ENCODE measurements at regions not wholly inside any gene's neighbourhood (a gene's known extent, or its start where the extent isn't known, plus 50 kb on each side); places are given as distances from the start of the nearest gene placed in this dataset.

- H3K4me1 ChIP-seq (ENCODE audit: control insufficient read depth, extremely low read depth, insufficient read depth, low read length) = no peaks in the 10 kb centered on the region
- H3K4me2 ChIP-seq (ENCODE audit: extremely low read depth, insufficient read depth, low read length) = no peak overlapping the region
- no peaks in the 10 kb centered on the region for H3K27me3 ChIP-seq (ENCODE audit: control insufficient read depth, insufficient read depth, low read length)
- H3K4me3 ChIP-seq (replicated peaks in 1 of 4; ENCODE audit: control extremely low read depth in 1 of 4, insufficient read depth in 1 of 4, low read depth in 3 of 4, low read length in 4 of 4) = no peak overlapping the region
- no peak overlapping the region for H3K9ac ChIP-seq (ENCODE audit: insufficient read depth, low read length)
- H4K20me1 ChIP-seq (ENCODE audit: control insufficient read depth, extremely low read depth, insufficient read depth, low read length) = no peaks in the 10 kb centered on the region
- no peak overlapping the region for H3K27ac ChIP-seq (ENCODE audit: insufficient read depth, low read length)
- H3K36me3 ChIP-seq (ENCODE audit: control insufficient read depth, insufficient read depth, low read length) = no peaks in the 10 kb centered on the region
- H3K79me2 ChIP-seq (ENCODE audit: control insufficient read depth, insufficient read depth, low read length) = no peaks in the 10 kb centered on the region
- TF ChIP-seq EZH2 (IDR thresholded peaks at IDR 0.05; ENCODE audit: low read length, missing control alignments) = no peak
- TF ChIP-seq, protein P1, sequence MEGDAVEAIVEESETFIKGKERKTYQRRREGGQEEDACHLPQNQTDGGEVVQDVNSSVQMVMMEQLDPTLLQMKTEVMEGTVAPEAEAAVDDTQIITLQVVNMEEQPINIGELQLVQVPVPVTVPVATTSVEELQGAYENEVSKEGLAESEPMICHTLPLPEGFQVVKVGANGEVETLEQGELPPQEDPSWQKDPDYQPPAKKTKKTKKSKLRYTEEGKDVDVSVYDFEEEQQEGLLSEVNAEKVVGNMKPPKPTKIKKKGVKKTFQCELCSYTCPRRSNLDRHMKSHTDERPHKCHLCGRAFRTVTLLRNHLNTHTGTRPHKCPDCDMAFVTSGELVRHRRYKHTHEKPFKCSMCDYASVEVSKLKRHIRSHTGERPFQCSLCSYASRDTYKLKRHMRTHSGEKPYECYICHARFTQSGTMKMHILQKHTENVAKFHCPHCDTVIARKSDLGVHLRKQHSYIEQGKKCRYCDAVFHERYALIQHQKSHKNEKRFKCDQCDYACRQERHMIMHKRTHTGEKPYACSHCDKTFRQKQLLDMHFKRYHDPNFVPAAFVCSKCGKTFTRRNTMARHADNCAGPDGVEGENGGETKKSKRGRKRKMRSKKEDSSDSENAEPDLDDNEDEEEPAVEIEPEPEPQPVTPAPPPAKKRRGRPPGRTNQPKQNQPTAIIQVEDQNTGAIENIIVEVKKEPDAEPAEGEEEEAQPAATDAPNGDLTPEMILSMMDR (conservative IDR thresholded peaks at IDR 0.05 in 1 of 2, IDR thresholded peaks at IDR 0.05 in 1 of 2; ENCODE audit: low read depth in 1 of 2, low read length in 2 of 2) = no peak
- no peak overlapping the region for H2AFZ ChIP-seq (ENCODE audit: low read length)
- no peaks in the 10 kb centered on the region for H3K9me3 ChIP-seq (ENCODE audit: control insufficient read depth, insufficient read depth, low read depth, low read length)
- DNase-seq (ENCODE audit: low read depth in 2 of 2) = no peak
Measured at GRCh38 chr3:87733671-87734367, 325.0 kb downstream of the CGGBP1 start.

DNA sequence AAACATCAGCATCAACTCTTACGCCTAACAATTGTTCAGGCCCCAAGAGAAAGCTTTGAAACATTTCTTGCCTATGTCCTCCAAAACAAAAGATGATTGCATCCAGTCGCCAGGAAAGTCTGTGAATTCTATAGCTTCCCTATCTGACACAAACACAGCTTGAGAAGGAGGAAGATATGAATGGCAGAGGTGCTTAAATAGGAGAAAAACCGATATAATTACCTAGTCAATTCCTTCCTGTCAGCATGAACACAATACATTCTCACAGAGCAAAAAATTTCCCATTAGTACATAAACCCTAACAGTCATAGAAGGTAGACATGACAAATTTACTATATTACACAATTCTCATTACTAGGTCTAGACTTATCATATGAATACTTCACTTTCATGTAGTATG, 326.5 kb downstream of the CGGBP1 start:
- H3K9me3 ChIP-seq (ENCODE audit: control insufficient read depth, insufficient read depth, low read depth, low read length) = no peaks in the 10 kb centered on the region
- no peak overlapping the region for H3K4me2 ChIP-seq (ENCODE audit: extremely low read depth, insufficient read depth, low read length)
- TF ChIP-seq, protein P1 (conservative IDR thresholded peaks at IDR 0.05 in 1 of 2, IDR thresholded peaks at IDR 0.05 in 1 of 2; ENCODE audit: low read depth in 1 of 2, low read length in 2 of 2) = no peak
- TF ChIP-seq EZH2 (IDR thresholded peaks at IDR 0.05; ENCODE audit: low read length, missing control alignments) = no peak
- H2AFZ ChIP-seq (ENCODE audit: low read length) = no peak overlapping the region
- H3K27ac ChIP-seq (ENCODE audit: insufficient read depth, low read length) = no peak overlapping the region
- no peaks in the 10 kb centered on the region for H3K36me3 ChIP-seq (ENCODE audit: control insufficient read depth, insufficient read depth, low read length)
- H3K27me3 ChIP-seq (ENCODE audit: control insufficient read depth, insufficient read depth, low read length) = no peaks in the 10 kb centered on the region
- H3K9ac ChIP-seq (ENCODE audit: insufficient read depth, low read length) = no peak overlapping the region
- DNase-seq (ENCODE audit: low read depth in 2 of 2) = no peak
- no peaks in the 10 kb centered on the region for H3K4me1 ChIP-seq (ENCODE audit: control insufficient read depth, extremely low read depth, insufficient read depth, low read length)
- H3K79me2 ChIP-seq (ENCODE audit: control insufficient read depth, insufficient read depth, low read length) = no peaks in the 10 kb centered on the region
- H4K20me1 ChIP-seq (ENCODE audit: control insufficient read depth, extremely low read depth, insufficient read depth, low read length) = no peaks in the 10 kb centered on the region
- no peak overlapping the region for H3K4me3 ChIP-seq (replicated peaks in 1 of 4; ENCODE audit: control extremely low read depth in 1 of 4, insufficient read depth in 1 of 4, low read depth in 3 of 4, low read length in 4 of 4)

DNA sequence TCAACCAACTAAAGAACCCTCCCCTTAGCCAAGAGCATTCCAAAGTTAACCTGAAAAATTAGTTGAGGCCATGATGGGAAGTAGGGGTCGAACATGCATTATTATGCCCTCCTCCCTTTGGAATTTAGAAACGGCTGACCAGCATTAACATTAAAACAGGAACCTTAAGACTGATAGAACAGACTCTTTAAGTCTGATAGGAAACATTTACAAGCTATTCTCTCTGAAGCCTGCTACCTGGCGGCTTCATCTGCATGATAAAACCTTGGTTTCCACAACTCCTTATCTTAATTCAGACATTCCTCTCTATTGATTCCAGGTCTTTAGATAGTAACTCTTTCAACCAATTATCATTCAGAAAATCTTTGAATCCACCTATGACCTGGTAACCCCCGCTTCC, 331.0 kb downstream of the CGGBP1 start:
- no peaks in the 10 kb centered on the region for H3K4me1 ChIP-seq (ENCODE audit: control insufficient read depth, extremely low read depth, insufficient read depth, low read length)

More for the DNA sequence above, 331.0 kb downstream of the CGGBP1 start:
- Histone ChIP-seq H3K36me3 (ENCODE audit: control insufficient read depth, insufficient read depth, low read length) (no peaks in the 10 kb centered on the region), H3K9ac (ENCODE audit: insufficient read depth, low read length) (no peak overlapping the region), H3K27me3 (ENCODE audit: control insufficient read depth, insufficient read depth, low read length) (no peaks in the 10 kb centered on the region), H4K20me1 (ENCODE audit: control insufficient read depth, extremely low read depth, insufficient read depth, low read length) (no peaks in the 10 kb centered on the region), H3K9me3 (ENCODE audit: control insufficient read depth, insufficient read depth, low read depth, low read length) (no peaks in the 10 kb centered on the region), H3K4me3 (replicated peaks in 1 of 4; ENCODE audit: control extremely low read depth in 1 of 4, insufficient read depth in 1 of 4, low read depth in 3 of 4, low read length in 4 of 4) (no peak overlapping the region), H3K79me2 (ENCODE audit: control insufficient read depth, insufficient read depth, low read length) (no peaks in the 10 kb centered on the region), H3K27ac (ENCODE audit: insufficient read depth, low read length) (no peak overlapping the region), H3K4me2 (ENCODE audit: extremely low read depth, insufficient read depth, low read length) (no peak overlapping the region), H2AFZ (ENCODE audit: low read length) (no peak overlapping the region)
- no peak for DNase-seq (ENCODE audit: low read depth in 2 of 2)
- no peak for TF ChIP-seq EZH2 (IDR thresholded peaks at IDR 0.05; ENCODE audit: low read length, missing control alignments)
- TF ChIP-seq, protein P1 (conservative IDR thresholded peaks at IDR 0.05 in 1 of 2, IDR thresholded peaks at IDR 0.05 in 1 of 2; ENCODE audit: low read depth in 1 of 2, low read length in 2 of 2) = no peak

Measured in fibroblast of lung (primary cell).